ENCODE measurements at regions not wholly inside any gene's neighbourhood (a gene's known extent, or its start where the extent isn't known, plus 50 kb on each side); places are given as distances from the start of the nearest gene placed in this dataset.

GRCh38 chr15:60079210-60079609, 75.1 kb downstream of the FOXB1 start:
- no CpG with 5 or more reads among the region's 2 CpGs for WGBS (ENCODE audit: insufficient coverage)
- no peak overlapping the region for H3K4me3 ChIP-seq (ENCODE audit: control insufficient read depth in 1 of 2, extremely low read depth in 1 of 2, low read length in 1 of 2)
- H3K4me3 Mint-ChIP-seq = no peak overlapping the region
- CTCF ChIA-PET = no interaction called here
- no peaks in the 10 kb centered on the region for H3K9me3 Mint-ChIP-seq
- H3K36me3 Mint-ChIP-seq = no peaks in the 10 kb centered on the region
- ATAC-seq (replicated peaks in 1 of 4) (no peak), DNase-seq (no peak)
- no peaks in the 10 kb centered on the region for H3K27me3 ChIP-seq (replicated peaks in 1 of 2; ENCODE audit: control insufficient read depth in 2 of 2, extremely low read depth in 1 of 2, insufficient read depth in 2 of 2, low read length in 1 of 2)
- no peaks in the 10 kb centered on the region for H3K36me3 ChIP-seq (ENCODE audit: control insufficient read depth in 2 of 2, extremely low read depth in 1 of 2, insufficient read depth in 1 of 2, low read length in 1 of 2)
- POLR2A ChIA-PET = no interaction called here
- no peak overlapping the region for H3K27ac Mint-ChIP-seq
- H3K4me1 ChIP-seq (ENCODE audit: control insufficient read depth in 1 of 2, extremely low read depth in 1 of 2, insufficient read depth in 2 of 2, low read length in 2 of 2) = peaks cover 0 to 11% of the 10 kb centered on the region in 2 experiments
- no peaks in the 10 kb centered on the region for H3K9me3 ChIP-seq
- peaks cover 0 to 4% of the 10 kb centered on the region in 2 donors for H3K27me3 Mint-ChIP-seq
- no peak overlapping the region for H3K27ac ChIP-seq (ENCODE audit: low read length)
- H3K4me1 Mint-ChIP-seq = peaks cover 8 to 24% (median 10%) of the 10 kb centered on the region in 3 donors

- DNase-seq = no peak
- H3K4me3 ChIP-seq (ENCODE audit: control insufficient read depth in 1 of 2, extremely low read depth in 1 of 2, low read length in 1 of 2) = no peak overlapping the region
- Mint-ChIP-seq H3K27me3 (peaks cover 0 to 4% of the 10 kb centered on the region in 2 donors), H3K36me3 (no peaks in the 10 kb centered on the region), H3K4me1 (peaks cover 0 to 12% (median 9%) of the 10 kb centered on the region in 3 donors), H3K27ac (no peak overlapping the region), H3K9me3 (no peaks in the 10 kb centered on the region), H3K4me3 (no peak overlapping the region)
- ATAC-seq (replicated peaks in 1 of 4) = no peak
- ChIA-PET CTCF (no interaction called here), POLR2A (no interaction called here)
- 88% methylated on average over 1 of the region's 3 CpGs for WGBS (ENCODE audit: insufficient coverage)
- H3K36me3 ChIP-seq (ENCODE audit: control insufficient read depth in 2 of 2, extremely low read depth in 1 of 2, insufficient read depth in 1 of 2, low read length in 1 of 2) = no peaks in the 10 kb centered on the region
- H3K27ac ChIP-seq (ENCODE audit: low read length) = no peak overlapping the region
- H3K4me1 ChIP-seq (ENCODE audit: control insufficient read depth in 1 of 2, extremely low read depth in 1 of 2, insufficient read depth in 2 of 2, low read length in 2 of 2) = no peaks in the 10 kb centered on the region
- no peaks in the 10 kb centered on the region for H3K9me3 ChIP-seq
- H3K27me3 ChIP-seq (replicated peaks in 1 of 2; ENCODE audit: control insufficient read depth in 2 of 2, extremely low read depth in 1 of 2, insufficient read depth in 2 of 2, low read length in 1 of 2) = no peaks in the 10 kb centered on the region
Observed at GRCh38 chr15:60081976-60082375, 77.9 kb downstream of the FOXB1 start.

- ChIA-PET CTCF (no interaction called here), POLR2A (interaction anchor here in 1 of 2 donors (0.6 kb wide), 1 partner anchor 1876 kb away, joined by 3 read pairs; no protein-coding TSS in a partner anchor)
- Mint-ChIP-seq H3K4me3 (no peak overlapping the region), H3K27me3 (peaks cover 0 to 11% of the 10 kb centered on the region in 2 donors), H3K9me3 (no peaks in the 10 kb centered on the region), H3K27ac (no peak overlapping the region), H3K36me3 (no peaks in the 10 kb centered on the region), H3K4me1 (peaks cover 0 to under 1% (median 0%) of the 10 kb centered on the region in 3 donors)
- H3K9me3 ChIP-seq = no peaks in the 10 kb centered on the region
- no peaks in the 10 kb centered on the region for H3K36me3 ChIP-seq (ENCODE audit: control insufficient read depth in 2 of 2, extremely low read depth in 1 of 2, insufficient read depth in 1 of 2, low read length in 1 of 2)
- WGBS (ENCODE audit: insufficient coverage) = no CpG with 5 or more reads among the region's 3 CpGs
- no peaks in the 10 kb centered on the region for H3K4me1 ChIP-seq (ENCODE audit: control insufficient read depth in 1 of 2, extremely low read depth in 1 of 2, insufficient read depth in 2 of 2, low read length in 2 of 2)
- no peak for ATAC-seq (replicated peaks in 1 of 4)
- H3K4me3 ChIP-seq (ENCODE audit: control insufficient read depth in 1 of 2, extremely low read depth in 1 of 2, low read length in 1 of 2) = no peak overlapping the region
- DNase-seq = no peak
- H3K27ac ChIP-seq (ENCODE audit: low read length) = no peak overlapping the region
- no peaks in the 10 kb centered on the region for H3K27me3 ChIP-seq (replicated peaks in 1 of 2; ENCODE audit: control insufficient read depth in 2 of 2, extremely low read depth in 1 of 2, insufficient read depth in 2 of 2, low read length in 1 of 2)
Observed at GRCh38 chr15:60083318-60083717, 79.2 kb downstream of the FOXB1 start.

- Mint-ChIP-seq H3K9me3 (no peaks in the 10 kb centered on the region), H3K27ac (no peak overlapping the region), H3K27me3 (peaks cover 2 to 15% of the 10 kb centered on the region in 2 donors), H3K36me3 (no peaks in the 10 kb centered on the region), H3K4me3 (no peak overlapping the region), H3K4me1 (no peaks in the 10 kb centered on the region)
- no peaks in the 10 kb centered on the region for H3K27me3 ChIP-seq (replicated peaks in 1 of 2; ENCODE audit: control insufficient read depth in 2 of 2, extremely low read depth in 1 of 2, insufficient read depth in 2 of 2, low read length in 1 of 2)
- H3K27ac ChIP-seq (ENCODE audit: low read length) = no peak overlapping the region
- ChIA-PET CTCF (no interaction called here), POLR2A (interaction anchor here in 1 of 2 donors (0.5 kb wide), 1 partner anchor 748 kb away, joined by 5 read pairs; no protein-coding TSS in a partner anchor)
- no peaks in the 10 kb centered on the region for H3K4me1 ChIP-seq (ENCODE audit: control insufficient read depth in 1 of 2, extremely low read depth in 1 of 2, insufficient read depth in 2 of 2, low read length in 2 of 2)
- H3K4me3 ChIP-seq (ENCODE audit: control insufficient read depth in 1 of 2, extremely low read depth in 1 of 2, low read length in 1 of 2) = no peak overlapping the region
- 95% methylated on average over 4 of the region's 8 CpGs for WGBS (ENCODE audit: insufficient coverage)
- no peak for DNase-seq
- no peaks in the 10 kb centered on the region for H3K36me3 ChIP-seq (ENCODE audit: control insufficient read depth in 2 of 2, extremely low read depth in 1 of 2, insufficient read depth in 1 of 2, low read length in 1 of 2)
- no peaks in the 10 kb centered on the region for H3K9me3 ChIP-seq
- no peak for ATAC-seq (replicated peaks in 1 of 4)
Observed at GRCh38 chr15:60086681-60087429, 82.7 kb downstream of the FOXB1 start.

GRCh38 chr15:60087561-60087960, 83.5 kb downstream of the FOXB1 start:
- H3K36me3 Mint-ChIP-seq = no peaks in the 10 kb centered on the region

GRCh38 chr15:60090747-60091146, 86.6 kb downstream of the FOXB1 start:
- no peak for DNase-seq
- H3K27ac Mint-ChIP-seq = no peak overlapping the region
- no peaks in the 10 kb centered on the region for H3K9me3 Mint-ChIP-seq
- Histone ChIP-seq H3K4me3 (ENCODE audit: control insufficient read depth in 1 of 2, extremely low read depth in 1 of 2, low read length in 1 of 2) (no peak overlapping the region), H3K9me3 (no peaks in the 10 kb centered on the region), H3K4me1 (ENCODE audit: control insufficient read depth in 1 of 2, extremely low read depth in 1 of 2, insufficient read depth in 2 of 2, low read length in 2 of 2) (no peaks in the 10 kb centered on the region), H3K36me3 (ENCODE audit: control insufficient read depth in 2 of 2, extremely low read depth in 1 of 2, insufficient read depth in 1 of 2, low read length in 1 of 2) (no peaks in the 10 kb centered on the region), H3K27me3 (replicated peaks in 1 of 2; ENCODE audit: control insufficient read depth in 2 of 2, extremely low read depth in 1 of 2, insufficient read depth in 2 of 2, low read length in 1 of 2) (peaks cover 0 to 2% of the 10 kb centered on the region in 2 experiments), H3K27ac (ENCODE audit: low read length) (no peak overlapping the region)
- ATAC-seq (replicated peaks in 1 of 4) = no peak
- 86% methylated on average over 1 of the region's 3 CpGs for WGBS (ENCODE audit: insufficient coverage)
- POLR2A ChIA-PET = no interaction called here
- H3K27me3 Mint-ChIP-seq = peaks cover 7 to 14% of the 10 kb centered on the region in 2 donors
- H3K4me1 Mint-ChIP-seq = no peaks in the 10 kb centered on the region
- H3K36me3 Mint-ChIP-seq = no peaks in the 10 kb centered on the region
- CTCF ChIA-PET = no interaction called here
- no peak overlapping the region for H3K4me3 Mint-ChIP-seq

More at GRCh38 chr15:60087561-60087960, 83.5 kb downstream of the FOXB1 start:
- no peak overlapping the region for H3K4me3 ChIP-seq (ENCODE audit: control insufficient read depth in 1 of 2, extremely low read depth in 1 of 2, low read length in 1 of 2)
- H3K27ac Mint-ChIP-seq = no peak overlapping the region
- peaks cover 2 to 14% of the 10 kb centered on the region in 2 donors for H3K27me3 Mint-ChIP-seq
- no peak overlapping the region for H3K27ac ChIP-seq (ENCODE audit: low read length)
- H3K4me1 Mint-ChIP-seq = no peaks in the 10 kb centered on the region
- no peak for DNase-seq
- H3K36me3 ChIP-seq (ENCODE audit: control insufficient read depth in 2 of 2, extremely low read depth in 1 of 2, insufficient read depth in 1 of 2, low read length in 1 of 2) = no peaks in the 10 kb centered on the region
- no peaks in the 10 kb centered on the region for H3K4me1 ChIP-seq (ENCODE audit: control insufficient read depth in 1 of 2, extremely low read depth in 1 of 2, insufficient read depth in 2 of 2, low read length in 2 of 2)
- H3K27me3 ChIP-seq (replicated peaks in 1 of 2; ENCODE audit: control insufficient read depth in 2 of 2, extremely low read depth in 1 of 2, insufficient read depth in 2 of 2, low read length in 1 of 2) = no peaks in the 10 kb centered on the region
- H3K9me3 ChIP-seq = no peaks in the 10 kb centered on the region
- CTCF ChIA-PET = no interaction called here
- no peaks in the 10 kb centered on the region for H3K9me3 Mint-ChIP-seq
- POLR2A ChIA-PET = no interaction called here
- no peak overlapping the region for H3K4me3 Mint-ChIP-seq
- no peak for ATAC-seq (replicated peaks in 1 of 4)
